Spleen (tissue), 7 donors: ENCODE measurements at regions not wholly inside any gene's neighbourhood (a gene's known extent, or its start where the extent isn't known, plus 50 kb on each side); places are given as distances from the start of the nearest gene placed in this dataset.

Experiments
- POLR2A ChIP-seq, 3 donors: fragments of 450-650 bp; IDR thresholded peaks; one replicate each; pipeline ENCODE4 v1.5.1; 2017; ENCODE audit warnings: antibody characterized with exemption in 3 of 3, mild to moderate bottlenecking in 1 of 3
- POLR2AphosphoS5 ChIP-seq, 3 donors: sonication (generic); formaldehyde crosslinking; IDR thresholded peaks; one replicate each; pipeline ENCODE4 v1.5.1; 2017; ENCODE audit warnings: antibody characterized with exemption in 3 of 3
- TF ChIP-seq, protein P1 (sequence below), 11 experiments: fragments of 200-600 bp in 7 of 11; fragments of 450-650 bp in 4 of 11; sonication (generic) in 4 of 11; IDR thresholded peaks in 8 of 11; conservative IDR thresholded peaks in 3 of 11; 1 replicate in 7 of 11; 2 replicates in 4 of 11; pipeline versions ENCODE4 v1.4.0 to v1.8.0; 2016 to 2021; ENCODE audit warnings: antibody characterized with exemption in 11 of 11, inconsistent platforms in 4 of 11, mild to moderate bottlenecking in 1 of 11
- donor health status: DM: no; HTN: no; CAD: no; lungs with moderate emphysema.
- donor health status: DM: no; HTN: no; CAD: no.
- donor health status: DM: no; HTN: no; CAD: no.

DNA sequence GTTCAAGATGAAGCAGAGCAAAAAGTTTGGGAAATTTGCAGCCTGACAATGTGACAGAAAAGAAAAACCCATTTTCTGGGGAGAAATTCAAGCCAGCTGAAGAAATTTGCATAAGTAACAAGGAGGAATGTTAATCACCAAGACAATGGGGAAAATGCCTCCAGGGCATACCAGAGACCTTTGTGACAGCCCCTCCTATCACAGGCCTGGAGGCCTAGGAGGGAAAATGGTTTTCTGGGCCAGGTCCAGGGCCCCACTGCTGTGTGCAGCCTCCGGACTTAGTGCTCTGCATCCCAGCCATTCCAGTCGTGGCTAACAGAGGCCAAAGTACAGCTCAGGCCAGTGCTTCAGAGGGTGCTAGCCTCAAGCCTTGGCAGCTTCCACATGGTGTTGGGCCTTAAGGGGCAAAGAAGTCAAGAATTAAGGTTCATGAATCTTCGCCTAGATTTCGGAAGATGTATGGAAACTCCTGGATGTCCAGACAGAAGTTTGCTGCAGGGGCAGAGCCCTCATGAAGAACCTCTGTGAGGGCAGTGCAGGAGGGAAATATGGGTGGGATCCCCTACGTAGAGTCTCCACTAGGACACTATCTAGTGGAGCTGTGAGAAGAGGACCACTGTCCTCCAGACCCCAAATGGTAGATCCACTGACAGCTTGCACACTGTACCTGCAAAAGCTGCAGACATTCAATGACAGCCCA, 314.1 kb upstream of the TRIB2 start:
- TF ChIP-seq, protein P1, sequence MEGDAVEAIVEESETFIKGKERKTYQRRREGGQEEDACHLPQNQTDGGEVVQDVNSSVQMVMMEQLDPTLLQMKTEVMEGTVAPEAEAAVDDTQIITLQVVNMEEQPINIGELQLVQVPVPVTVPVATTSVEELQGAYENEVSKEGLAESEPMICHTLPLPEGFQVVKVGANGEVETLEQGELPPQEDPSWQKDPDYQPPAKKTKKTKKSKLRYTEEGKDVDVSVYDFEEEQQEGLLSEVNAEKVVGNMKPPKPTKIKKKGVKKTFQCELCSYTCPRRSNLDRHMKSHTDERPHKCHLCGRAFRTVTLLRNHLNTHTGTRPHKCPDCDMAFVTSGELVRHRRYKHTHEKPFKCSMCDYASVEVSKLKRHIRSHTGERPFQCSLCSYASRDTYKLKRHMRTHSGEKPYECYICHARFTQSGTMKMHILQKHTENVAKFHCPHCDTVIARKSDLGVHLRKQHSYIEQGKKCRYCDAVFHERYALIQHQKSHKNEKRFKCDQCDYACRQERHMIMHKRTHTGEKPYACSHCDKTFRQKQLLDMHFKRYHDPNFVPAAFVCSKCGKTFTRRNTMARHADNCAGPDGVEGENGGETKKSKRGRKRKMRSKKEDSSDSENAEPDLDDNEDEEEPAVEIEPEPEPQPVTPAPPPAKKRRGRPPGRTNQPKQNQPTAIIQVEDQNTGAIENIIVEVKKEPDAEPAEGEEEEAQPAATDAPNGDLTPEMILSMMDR (IDR thresholded peaks at IDR 0.05 in 8 of 11, conservative IDR thresholded peaks at IDR 0.05 in 3 of 11) = no peak
- TF ChIP-seq POLR2AphosphoS5 (IDR thresholded peaks at IDR 0.05) = no peak
- TF ChIP-seq POLR2A (IDR thresholded peaks at IDR 0.05) = no peak
